ENCODE measurements at regions not wholly inside any gene's neighbourhood (a gene's known extent, or its start where the extent isn't known, plus 50 kb on each side); places are given as distances from the start of the nearest gene placed in this dataset.
A peak's percentile ranks its signal among the peaks of the same experiment; 100 is the strongest.
"Not testable (repeated sequence)": the region's sequence is repeated elsewhere in the genome, so short reads cannot be mapped to it uniquely, and the experiment has no call there.

GRCh38 chr5:174829511-174829864, 105.1 kb downstream of the MSX2 start:
- DNase-seq: no peak

GRCh38 chr5:174828804-174829510, 104.6 kb downstream of the MSX2 start:
- peak; percentile 58 for DNase-seq

- peak; percentile 93 for DNase-seq
Observed at GRCh38 chr5:174827558-174827957, 103.2 kb downstream of the MSX2 start.

- DNase-seq: peak; percentile 77
Observed at GRCh38 chr5:174825587-174825986, 101.2 kb downstream of the MSX2 start.

GRCh38 chr5:174818430-174818829, 94.0 kb downstream of the MSX2 start:
- no peak for DNase-seq

- DNase-seq: no peak
Observed at GRCh38 chr5:174817610-174818009, 93.2 kb downstream of the MSX2 start.

- no peak for DNase-seq
Observed at GRCh38 chr5:174816858-174817257, 92.5 kb downstream of the MSX2 start.

GRCh38 chr5:174811438-174811837, 87.1 kb downstream of the MSX2 start:
- DNase-seq: no peak

- DNase-seq: no peak
Observed at GRCh38 chr5:174810796-174811195, 86.4 kb downstream of the MSX2 start.

GRCh38 chr5:174807471-174807870, 83.1 kb downstream of the MSX2 start:
- peak; percentile 80 for DNase-seq

GRCh38 chr5:174806729-174807128, 82.3 kb downstream of the MSX2 start:
- no peak for DNase-seq

- no peak for DNase-seq
Observed at GRCh38 chr5:174801798-174802197, 77.4 kb downstream of the MSX2 start.

- no peak for DNase-seq
Observed at GRCh38 chr5:174800435-174800834, 76.1 kb downstream of the MSX2 start.

- DNase-seq: peak; percentile 87
Observed at GRCh38 chr5:174799121-174799520, 74.7 kb downstream of the MSX2 start.

- peak; percentile 45 for DNase-seq
Observed at GRCh38 chr5:174798551-174798951, 74.2 kb downstream of the MSX2 start.

- DNase-seq: no peak
Observed at GRCh38 chr5:174796711-174797192, 72.4 kb downstream of the MSX2 start.

GRCh38 chr5:174794931-174795672, 70.7 kb downstream of the MSX2 start:
- peak; percentile 96 for DNase-seq

GRCh38 chr5:174793684-174794328, 69.4 kb downstream of the MSX2 start:
- DNase-seq: peak; percentile 77

GRCh38 chr5:174793076-174793475, 68.7 kb downstream of the MSX2 start:
- DNase-seq: no peak

- DNase-seq: not testable (repeated sequence)
Observed at GRCh38 chr5:174792265-174792664, 67.9 kb downstream of the MSX2 start.

- DNase-seq: peak; percentile 54
Observed at GRCh38 chr5:174790906-174791305, 66.5 kb downstream of the MSX2 start.

GRCh38 chr5:174789596-174789995, 65.2 kb downstream of the MSX2 start:
- no peak for DNase-seq

- DNase-seq: no peak
Observed at GRCh38 chr5:174785120-174785680, 60.8 kb downstream of the MSX2 start.
